ENCODE measurements at regions not wholly inside any gene's neighbourhood (a gene's known extent, or its start where the extent isn't known, plus 50 kb on each side); places are given as distances from the start of the nearest gene placed in this dataset.
"Not testable (repeated sequence)": the region's sequence is repeated elsewhere in the genome, so short reads cannot be mapped to it uniquely, and the experiment has no call there.

DNA sequence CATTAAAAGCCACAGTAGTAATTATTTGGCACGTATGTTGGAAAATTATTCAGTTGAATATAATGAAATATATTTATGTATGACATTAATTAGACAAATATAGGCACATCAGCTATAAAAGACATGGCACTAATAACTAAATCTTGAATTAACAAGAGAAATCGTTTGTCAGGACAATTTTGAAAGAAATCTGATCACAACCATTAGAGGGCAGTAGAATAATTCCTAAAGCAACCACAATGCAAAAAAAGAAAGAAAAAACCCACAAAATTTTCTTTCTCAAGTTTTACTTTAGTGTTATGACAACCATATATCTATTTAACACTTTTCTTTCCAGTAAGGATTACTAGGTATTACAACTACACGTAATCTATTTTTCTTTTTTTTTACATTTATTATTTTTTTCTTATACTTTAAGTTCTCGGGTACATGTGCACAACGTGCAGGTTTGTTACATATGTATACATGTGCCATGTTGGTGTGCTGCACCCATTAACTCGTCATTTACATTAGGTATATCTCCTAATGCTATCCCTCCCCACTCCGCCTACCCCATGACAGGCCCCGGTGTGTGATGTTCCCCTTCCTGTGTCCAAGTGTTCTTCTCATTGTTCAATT lies 126.8 kb upstream of the STK17B start:
- DNase-seq (ENCODE audit: low read depth); H3K4me3 ChIP-seq (ENCODE audit: low read depth, low read length): not testable (repeated sequence)

DNA sequence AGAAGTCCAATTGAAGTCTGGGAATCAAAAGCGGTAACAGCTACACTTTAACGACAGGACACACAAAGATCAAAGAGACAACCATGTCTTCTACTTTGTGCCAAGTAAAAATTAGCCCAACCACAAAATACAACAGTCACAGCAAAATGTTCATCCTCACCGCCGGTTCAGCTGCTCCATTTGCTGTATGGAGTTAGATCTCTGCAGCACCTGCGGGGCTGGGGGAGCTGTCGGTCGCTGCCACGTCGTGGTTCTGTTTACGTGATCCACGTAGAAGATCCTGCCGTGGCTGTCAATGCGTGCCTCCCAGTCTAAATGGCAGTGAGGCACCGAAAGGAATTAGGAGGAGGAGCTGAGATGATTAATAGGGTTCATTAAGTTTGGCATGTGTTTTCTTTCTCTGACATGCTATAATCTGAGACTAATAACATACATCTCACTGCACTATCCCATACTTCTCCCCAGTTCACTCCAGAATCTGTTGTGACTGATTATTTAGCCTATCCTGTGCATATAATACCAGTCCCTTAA lies 136.5 kb upstream of the STK17B start:
- DNase-seq (ENCODE audit: low read depth): no peak
- H3K4me3 ChIP-seq (ENCODE audit: low read depth, low read length): no peak overlapping the region

DNA sequence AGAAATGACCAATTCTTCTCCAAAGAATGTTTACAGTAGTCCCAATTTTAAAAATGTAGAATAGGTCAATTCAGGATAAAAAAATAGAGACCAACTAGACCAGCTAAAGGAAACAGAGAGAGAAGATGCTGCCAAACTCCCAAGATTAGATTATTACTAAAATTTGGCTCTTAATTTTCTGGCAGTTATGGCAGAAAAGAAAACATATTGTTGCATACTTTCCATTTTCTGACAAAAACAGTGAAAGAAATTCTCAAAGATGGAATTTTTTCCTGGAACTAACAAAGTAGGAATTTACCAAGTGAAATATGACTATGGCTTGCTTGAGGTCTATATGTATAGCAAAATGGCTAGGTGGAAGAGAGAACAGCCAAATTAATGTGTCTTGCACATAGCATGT lies 138.3 kb upstream of the STK17B start:
- no peak overlapping the region for H3K4me3 ChIP-seq (ENCODE audit: low read depth, low read length)
- DNase-seq (ENCODE audit: low read depth): no peak

DNA sequence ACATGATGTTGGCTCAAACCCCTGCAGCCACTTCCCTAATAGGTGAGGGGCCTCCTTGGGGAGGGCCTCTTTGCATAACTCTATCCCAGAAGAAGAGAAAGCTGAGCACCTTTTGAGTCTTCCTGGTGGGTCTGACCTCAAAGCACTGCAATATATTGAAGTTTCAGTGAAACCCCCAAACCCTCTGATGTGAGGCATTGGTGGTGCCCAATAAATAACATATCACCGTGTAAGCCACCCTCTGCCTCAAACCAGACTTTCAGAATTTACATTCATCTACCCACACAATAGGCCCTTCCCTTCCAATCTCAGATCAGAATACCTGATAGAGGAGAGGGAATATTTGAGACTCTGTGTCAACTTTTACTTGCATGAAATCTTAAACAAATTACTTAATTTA lies 142.8 kb upstream of the STK17B start:
- H3K4me3 ChIP-seq (ENCODE audit: low read depth, low read length): no peak overlapping the region
- DNase-seq (ENCODE audit: low read depth): no peak

- DNase-seq (ENCODE audit: low read depth): no peak
- no peak overlapping the region for H3K4me3 ChIP-seq (ENCODE audit: low read depth, low read length)
Measured at GRCh38 chr2:196314780-196315179, 143.4 kb upstream of the STK17B start.

DNA sequence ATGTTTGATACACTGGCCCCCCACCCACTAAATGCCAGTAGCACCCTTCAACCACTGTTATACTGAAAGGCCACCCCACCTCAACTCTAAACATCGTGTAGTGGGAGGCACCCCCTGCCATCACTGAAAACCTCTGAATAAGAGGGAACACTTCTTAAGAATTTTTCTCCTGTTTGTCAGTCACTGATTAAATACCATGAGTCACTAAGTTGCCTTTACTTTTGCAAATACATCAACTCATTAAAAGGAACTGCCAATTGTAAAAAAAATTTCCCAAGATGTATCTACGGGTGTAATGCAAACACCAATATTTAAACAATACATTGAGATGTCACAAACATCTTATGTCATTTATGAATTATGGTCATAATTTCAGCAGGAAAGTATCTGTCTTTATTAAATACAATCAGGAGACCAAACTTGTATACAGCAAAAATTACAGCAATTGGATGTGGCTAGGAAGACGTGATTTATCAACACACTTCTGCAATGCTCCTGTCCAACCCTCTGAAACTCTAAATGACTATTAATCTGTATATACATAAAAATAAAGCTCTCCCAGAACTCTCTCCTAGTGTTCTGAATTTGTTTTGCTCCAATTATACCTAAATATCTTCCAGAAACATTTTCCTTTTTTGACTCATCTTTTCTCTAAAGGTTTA lies 144.1 kb upstream of the STK17B start:
- H3K4me3 ChIP-seq (ENCODE audit: low read depth, low read length): no peak overlapping the region
- DNase-seq (ENCODE audit: low read depth): no peak

DNA sequence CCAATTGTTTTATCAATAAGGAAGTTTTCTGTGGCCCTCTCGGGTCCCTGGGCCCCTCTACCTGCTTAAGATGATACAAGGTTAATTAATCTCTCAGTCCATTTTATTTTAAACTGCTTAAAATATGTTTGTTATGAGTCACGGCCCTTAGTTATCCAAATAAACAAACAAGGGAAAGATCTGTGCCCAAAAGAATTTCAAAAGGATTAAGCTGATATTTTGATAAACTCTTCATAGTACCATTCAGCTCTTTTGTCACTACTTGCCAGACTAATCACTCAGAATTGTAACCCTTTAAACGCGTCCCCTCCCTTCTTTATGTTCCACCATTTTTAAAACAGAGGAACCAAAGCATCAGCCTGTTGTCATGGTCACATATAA lies 144.7 kb upstream of the STK17B start:
- no peak overlapping the region for H3K4me3 ChIP-seq (ENCODE audit: low read depth, low read length)
- DNase-seq (ENCODE audit: low read depth): no peak

GRCh38 chr2:196318517-196319377 lies 147.4 kb upstream of the STK17B start:
- no peak for DNase-seq (ENCODE audit: low read depth)
- no peak overlapping the region for H3K4me3 ChIP-seq (ENCODE audit: low read depth, low read length)

- no peak for DNase-seq (ENCODE audit: low read depth)
- H3K4me3 ChIP-seq (ENCODE audit: low read depth, low read length): no peak overlapping the region
Measured at GRCh38 chr2:196322973-196323810, 151.8 kb upstream of the STK17B start.

DNA sequence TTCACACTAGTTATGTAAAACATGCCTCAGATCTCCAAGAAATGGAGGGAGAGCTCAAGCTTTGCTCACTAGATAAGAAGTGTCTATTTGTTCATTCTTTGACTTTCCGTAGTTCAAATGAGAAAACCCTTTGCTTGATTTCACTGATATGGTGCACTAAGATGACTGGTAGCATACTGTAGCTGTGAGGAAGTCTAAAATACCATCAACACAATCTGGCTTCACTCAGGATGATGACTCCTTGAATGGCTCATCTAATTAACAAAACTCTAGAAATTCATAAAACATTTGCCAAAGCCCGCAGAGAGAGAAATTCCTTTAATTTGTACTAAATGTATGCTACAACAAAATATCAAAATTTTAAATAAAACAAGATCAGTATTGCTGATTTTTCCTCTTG lies 152.8 kb upstream of the STK17B start:
- no peak for DNase-seq (ENCODE audit: low read depth)
- no peak overlapping the region for H3K4me3 ChIP-seq (ENCODE audit: low read depth, low read length)

- no peak for DNase-seq (ENCODE audit: low read depth)
- no peak overlapping the region for H3K4me3 ChIP-seq (ENCODE audit: low read depth, low read length)
Measured at GRCh38 chr2:196328088-196328680, 156.8 kb upstream of the STK17B start.

DNA sequence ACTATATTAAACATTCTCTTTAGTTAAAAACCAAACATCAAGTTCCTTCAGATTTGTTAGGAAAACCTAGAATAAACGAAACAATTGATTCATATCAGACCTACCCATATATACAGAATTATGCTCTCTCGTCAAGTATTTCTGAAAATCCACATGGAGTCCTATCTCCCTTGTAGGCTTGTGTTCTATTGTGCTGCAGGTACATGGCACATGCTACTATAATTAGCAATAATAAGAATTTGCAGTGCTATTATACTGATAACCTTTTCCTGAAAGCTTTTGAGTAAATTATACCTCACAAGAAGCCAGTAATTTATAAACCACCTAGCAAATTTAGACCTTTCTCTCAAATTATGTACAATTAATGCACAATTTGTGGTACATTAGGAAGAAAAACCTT lies 158.6 kb upstream of the STK17B start:
- no peak overlapping the region for H3K4me3 ChIP-seq (ENCODE audit: low read depth, low read length)
- no peak for DNase-seq (ENCODE audit: low read depth)

GRCh38 chr2:196330645-196331044 lies 159.3 kb upstream of the STK17B start:
- H3K4me3 ChIP-seq (ENCODE audit: low read depth, low read length): no peak overlapping the region
- DNase-seq (ENCODE audit: low read depth): no peak

DNA sequence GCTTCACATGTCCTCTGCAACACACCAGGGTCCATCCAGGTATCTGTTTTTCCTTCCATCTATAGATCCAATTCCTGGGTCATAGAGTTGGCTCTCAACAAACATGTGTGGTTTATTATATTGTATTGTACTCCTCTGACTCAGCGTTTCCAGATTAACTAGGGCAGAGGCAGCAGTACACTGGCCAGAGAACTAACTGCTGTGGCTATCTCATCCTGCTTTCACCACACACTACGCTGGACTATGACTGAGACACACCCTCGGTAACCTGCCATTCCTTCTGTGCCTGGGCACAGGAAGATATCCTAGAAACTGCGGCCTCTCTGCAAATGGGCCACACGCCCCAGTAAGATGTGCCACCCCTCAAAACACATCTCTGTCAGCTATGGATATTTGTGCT lies 159.8 kb upstream of the STK17B start:
- DNase-seq (ENCODE audit: low read depth): peak; percentile 52

GRCh38 chr2:196331851-196332250 lies 160.5 kb upstream of the STK17B start:
- DNase-seq (ENCODE audit: low read depth): no peak

More for the DNA sequence above, 159.8 kb upstream of the STK17B start:
- H3K4me3 ChIP-seq (ENCODE audit: low read depth, low read length): no peak overlapping the region

GRCh38 chr2:196333397-196333796 lies 162.0 kb upstream of the STK17B start:
- DNase-seq (ENCODE audit: low read depth): no peak
- no peak overlapping the region for H3K4me3 ChIP-seq (ENCODE audit: low read depth, low read length)

More at GRCh38 chr2:196331851-196332250, 160.5 kb upstream of the STK17B start:
- H3K4me3 ChIP-seq (ENCODE audit: low read depth, low read length): no peak overlapping the region

DNA sequence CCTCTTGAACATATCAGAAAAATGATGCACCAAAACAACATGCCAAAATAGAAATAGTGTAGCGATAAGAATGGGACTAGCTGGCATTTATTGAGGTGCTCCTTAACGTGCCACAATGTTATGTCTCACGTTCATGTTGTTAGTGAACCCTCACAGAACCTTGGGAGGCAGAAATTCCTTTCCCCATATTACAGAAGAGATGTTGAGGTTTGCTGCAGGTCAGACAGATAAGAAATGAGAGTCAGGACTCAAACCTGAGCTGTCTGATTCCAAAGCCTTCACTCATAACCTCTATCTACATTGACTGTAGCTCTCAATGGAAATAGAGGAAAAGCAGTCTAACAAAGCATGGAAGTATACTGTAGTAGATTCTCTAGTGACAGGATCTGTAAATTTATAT lies 163.3 kb upstream of the STK17B start:
- H3K4me3 ChIP-seq (ENCODE audit: low read depth, low read length): no peak overlapping the region
- no peak for DNase-seq (ENCODE audit: low read depth)

GRCh38 chr2:196335221-196335634 lies 163.8 kb upstream of the STK17B start:
- DNase-seq (ENCODE audit: low read depth): no peak

GRCh38 chr2:196336207-196336606 lies 164.8 kb upstream of the STK17B start:
- no peak overlapping the region for H3K4me3 ChIP-seq (ENCODE audit: low read depth, low read length)
- DNase-seq (ENCODE audit: low read depth): no peak

More at GRCh38 chr2:196335221-196335634, 163.8 kb upstream of the STK17B start:
- H3K4me3 ChIP-seq (ENCODE audit: low read depth, low read length): no peak overlapping the region
